ENCODE measurements at regions not wholly inside any gene's neighbourhood (a gene's known extent, or its start where the extent isn't known, plus 50 kb on each side); places are given as distances from the start of the nearest gene placed in this dataset.

DNA sequence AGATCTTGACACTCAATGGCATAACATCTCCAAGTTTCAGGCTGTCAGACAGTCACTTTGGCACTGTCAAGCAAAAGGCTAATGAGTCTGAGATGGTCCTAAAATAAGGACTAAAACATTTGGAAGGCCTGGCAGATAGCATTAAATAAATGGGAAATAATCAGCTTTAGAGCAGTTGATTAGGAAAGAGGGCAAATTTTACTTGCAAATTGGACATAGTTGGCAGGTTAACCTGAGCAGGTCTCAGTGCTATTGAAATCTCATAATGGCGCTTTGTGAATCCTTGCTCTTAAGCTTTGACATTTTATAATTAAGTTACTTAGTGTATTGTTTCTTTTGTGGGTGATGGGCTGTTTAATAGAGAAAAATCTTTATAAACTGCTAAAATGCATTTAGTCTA is 1003.1 kb upstream of the GBE1 start:
- DNase-seq (ENCODE audit: low read depth, low spot score) = no peak

DNA sequence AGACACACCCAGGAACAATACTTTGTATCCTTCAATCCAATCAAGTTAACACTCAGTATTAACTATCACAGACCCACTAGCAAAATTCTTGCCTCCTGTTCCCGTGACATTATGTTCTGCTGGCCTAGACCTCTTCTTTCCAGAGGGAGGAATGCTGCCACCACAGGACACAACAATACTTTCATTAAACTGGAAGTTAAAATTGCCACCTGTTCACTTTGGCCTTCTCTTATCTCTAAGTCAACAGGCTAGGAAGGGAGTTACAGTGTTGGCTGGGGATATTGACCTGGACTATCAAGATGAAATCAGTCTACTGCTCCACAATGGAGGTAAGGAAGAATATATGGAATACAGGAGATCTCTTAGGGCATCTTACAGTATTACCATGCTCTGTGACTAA is 1000.4 kb upstream of the GBE1 start:
- no peak for DNase-seq (ENCODE audit: low read depth, low spot score)

DNA sequence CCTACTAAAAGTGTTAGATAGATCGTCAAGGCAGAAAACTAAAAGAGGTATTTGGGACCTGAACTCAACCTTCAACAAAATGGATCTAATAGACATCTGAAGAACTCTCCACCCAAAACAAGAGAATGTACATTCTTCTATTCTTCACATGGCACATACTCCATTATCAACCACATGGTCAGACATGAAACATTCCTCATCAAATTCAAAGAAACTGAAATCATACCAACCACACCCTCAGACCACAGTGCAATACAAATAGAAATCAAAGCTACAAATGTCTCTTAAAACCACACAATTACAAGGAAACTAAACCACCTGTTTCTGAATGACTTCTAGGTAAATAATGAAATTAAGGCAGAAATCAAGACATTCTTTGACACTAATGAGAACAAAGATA is 984.1 kb upstream of the GBE1 start:
- DNase-seq (ENCODE audit: low read depth, low spot score) = no peak

DNA sequence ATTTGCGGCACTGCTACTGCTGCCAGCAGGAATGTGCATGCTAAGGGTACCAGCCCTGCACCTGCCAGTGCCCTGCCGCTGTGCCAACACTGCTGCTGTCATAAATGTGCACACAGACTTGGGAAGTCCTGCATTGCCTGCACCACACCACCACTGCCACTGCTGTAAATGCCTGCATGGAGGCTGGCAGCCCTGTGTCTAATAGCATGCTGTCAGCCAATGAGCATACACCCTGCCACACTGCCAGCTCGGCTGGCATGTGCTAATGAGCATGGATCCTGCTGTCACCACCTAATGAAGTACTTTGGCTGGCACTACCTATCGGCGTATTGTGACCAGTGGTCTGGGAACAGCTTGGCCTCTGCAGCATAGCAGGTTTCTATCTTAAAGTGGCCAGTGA is 981.8 kb upstream of the GBE1 start:
- DNase-seq (ENCODE audit: low read depth, low spot score) = no peak

DNA sequence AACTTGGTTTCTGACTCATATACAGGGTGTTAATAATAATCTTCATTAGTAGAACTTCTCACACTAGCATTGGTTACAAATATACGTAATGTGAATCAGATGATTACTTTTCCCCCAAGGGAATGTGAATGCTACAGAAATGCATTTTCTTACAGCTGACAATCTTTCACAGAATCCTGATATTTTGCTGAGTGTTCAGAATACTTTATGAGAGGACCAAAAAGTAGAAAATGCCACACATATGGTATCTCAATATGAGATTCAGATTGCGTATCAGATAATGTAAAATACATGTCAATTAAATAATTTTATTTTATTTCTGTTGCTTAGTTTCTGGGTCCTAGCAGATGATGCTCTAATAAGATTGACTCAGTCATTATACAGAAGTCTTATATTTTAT is 979.9 kb upstream of the GBE1 start:
- no peak for DNase-seq (ENCODE audit: low read depth, low spot score)

DNA sequence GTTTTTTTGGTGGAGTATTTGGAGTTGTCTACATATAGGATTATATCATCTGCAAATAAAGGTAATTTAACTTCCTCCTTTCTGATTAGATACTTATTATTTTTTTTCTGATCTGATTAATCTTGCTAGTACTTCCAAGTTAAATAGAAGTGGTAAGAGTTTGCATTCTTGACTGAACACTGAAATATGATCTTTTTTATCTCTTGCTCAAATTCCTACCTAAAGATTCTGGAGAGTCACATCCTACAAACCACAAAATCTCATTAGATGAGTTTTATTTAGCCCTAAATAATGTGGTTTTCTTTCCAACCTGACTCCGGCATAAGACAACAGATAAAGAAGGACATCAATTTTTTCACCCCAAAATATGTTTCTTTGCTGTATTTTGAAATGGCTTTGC is 977.9 kb upstream of the GBE1 start:
- no peak for DNase-seq (ENCODE audit: low read depth, low spot score)

DNA sequence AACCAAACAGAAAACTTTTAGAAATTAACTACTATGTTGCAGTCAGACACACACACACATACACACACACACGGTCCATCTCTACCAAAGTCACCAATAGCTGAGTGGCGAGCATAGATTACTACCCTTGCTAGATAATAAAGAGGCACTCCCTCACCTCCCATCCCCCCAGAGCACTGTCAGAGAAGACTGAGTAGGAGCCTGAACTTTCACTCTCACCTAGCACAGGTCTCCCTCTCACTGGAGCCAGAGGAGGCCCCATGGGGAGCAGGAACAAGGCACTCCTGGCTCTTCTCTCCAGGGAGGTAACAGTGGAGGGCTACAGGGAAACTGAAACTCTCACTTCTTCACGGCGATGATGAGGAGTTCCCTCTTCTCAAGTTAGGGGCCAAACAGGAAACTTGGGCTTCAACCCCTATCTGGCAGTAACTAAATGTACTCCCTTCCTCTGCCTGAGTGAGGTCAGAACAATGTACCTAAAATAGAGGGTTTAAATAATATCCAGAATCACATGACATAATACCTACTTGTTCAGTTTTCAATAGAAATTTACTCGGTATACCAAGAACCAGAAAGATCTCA is 975.3 kb upstream of the GBE1 start:
- DNase-seq (ENCODE audit: low read depth, low spot score) = no peak

DNA sequence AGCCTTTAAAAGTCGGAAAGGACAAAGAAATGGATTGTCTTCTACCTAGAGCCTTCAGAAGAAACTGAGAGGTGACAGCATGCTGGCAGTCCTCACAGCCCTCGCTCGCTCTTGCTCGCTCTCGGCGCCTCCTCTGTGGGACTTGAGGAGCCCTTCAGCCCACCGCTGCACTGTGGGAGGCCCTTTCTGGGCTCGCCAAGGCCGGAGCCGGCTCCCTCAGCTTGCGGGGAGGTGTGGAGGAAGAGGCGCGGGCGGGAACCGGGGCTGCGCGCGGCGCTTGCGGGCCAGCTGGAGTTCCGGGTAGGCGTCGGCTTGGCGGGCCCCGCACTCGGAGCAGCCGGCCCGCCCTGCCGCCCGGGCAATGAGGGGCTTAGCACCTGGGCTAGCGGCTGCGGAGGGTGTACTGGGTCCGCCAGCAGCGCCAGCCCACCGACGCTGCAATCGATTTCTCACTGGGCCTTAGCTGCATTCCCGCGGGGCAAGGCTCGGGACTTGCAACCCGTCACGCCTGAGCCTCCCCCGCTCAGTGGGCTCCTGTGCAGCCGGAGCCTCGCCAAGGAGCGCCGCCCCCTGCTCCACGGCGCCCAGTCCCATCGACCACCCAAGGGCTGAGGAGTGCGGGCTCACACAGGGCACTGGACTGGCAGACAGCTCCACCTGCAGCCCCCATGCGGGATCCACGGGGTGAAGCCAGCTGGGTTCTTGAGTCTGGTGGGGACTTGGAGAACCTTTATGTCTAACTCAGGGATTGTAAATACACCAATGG is 953.8 kb upstream of the GBE1 start:
- DNase-seq (ENCODE audit: low read depth, low spot score) = no peak

DNA sequence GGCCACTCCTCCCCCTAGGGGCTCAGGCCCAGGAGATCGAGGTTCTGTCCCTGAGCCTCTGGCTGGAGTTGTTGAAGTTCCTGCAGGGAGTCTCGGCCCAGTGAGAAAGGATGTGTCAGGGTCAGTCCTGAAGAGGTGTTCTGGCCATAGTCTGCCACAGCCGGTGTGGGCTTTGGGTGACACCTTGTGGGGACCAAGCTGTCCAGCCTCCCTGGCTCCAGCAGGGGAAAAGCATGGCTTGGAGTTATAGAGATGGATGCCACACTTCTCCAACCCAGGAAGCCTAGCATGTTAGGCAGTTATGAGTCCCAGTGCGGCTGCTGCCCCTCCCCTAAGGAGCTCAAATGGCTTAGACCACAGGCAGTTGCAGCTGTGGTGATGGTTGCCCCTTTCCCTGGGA is 945.6 kb upstream of the GBE1 start:
- no peak for DNase-seq (ENCODE audit: low read depth, low spot score)

DNA sequence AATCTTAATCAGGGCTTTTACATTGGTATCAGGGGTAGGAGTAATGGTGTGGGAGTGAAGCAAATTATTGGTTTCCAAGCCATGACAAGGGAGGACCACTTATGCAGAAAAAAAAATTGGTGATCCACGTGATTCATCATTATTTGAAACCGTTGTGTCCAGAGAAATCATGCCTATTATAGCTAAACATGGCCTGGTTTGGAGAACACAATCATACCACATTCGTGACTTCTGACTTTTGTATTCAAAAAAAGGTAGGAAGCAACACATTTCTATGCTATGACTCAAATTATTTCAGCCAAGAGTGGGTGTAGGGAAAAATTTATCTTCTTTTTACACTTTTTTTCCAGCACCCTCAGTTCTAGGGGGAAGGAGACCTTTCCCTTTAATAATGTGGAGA is 924.3 kb upstream of the GBE1 start:
- DNase-seq (ENCODE audit: low read depth, low spot score) = no peak

DNA sequence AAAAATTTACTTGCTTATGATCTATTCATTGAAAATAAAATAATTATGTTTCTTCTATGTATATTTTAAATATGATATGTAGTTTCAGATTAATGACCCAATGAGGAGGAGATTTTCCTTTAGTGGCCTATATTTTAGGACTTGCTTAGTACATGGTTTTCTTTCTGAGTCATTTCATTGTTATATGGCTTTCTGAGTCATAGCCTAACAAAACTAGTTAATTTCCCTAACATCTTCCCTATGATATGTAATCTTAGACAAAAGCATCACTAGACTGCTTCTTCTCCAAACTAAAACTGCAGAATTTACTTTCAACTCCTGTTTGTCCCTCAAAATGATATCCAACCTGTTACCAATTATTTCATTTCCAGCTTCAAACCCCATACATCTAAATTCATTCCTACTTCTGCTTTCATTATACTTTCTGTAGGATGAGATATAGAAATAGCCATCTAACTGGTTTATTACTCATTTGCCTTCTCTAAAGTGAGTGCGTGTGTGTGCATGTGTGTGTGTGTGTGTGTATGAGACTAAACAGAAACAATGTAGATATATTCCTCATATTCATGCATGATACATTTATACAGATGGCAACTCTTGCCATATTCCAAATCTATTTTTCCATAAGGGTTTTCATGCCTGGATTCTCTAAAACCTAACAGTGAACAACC is 915.0 kb upstream of the GBE1 start:
- no peak for DNase-seq (ENCODE audit: low read depth, low spot score)

DNA sequence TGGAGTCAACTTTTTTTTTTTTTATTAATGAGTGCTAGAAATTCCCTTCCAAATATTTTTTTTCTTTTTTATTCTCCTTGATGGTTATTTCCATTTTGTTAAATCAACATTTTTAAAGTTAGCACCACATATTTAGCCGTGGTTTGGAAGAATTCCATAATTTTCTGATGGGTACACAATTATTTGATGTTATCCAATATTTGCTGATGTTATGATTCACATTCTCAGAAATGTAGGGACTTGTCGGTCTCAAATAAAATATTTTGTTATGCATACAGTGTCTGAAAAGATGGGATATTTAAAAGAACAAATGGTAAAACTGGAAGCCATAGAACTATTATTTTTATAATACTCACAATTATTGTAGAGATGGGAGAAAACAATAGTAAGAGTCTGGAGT is 911.5 kb upstream of the GBE1 start:
- no peak for DNase-seq (ENCODE audit: low read depth, low spot score)

DNA sequence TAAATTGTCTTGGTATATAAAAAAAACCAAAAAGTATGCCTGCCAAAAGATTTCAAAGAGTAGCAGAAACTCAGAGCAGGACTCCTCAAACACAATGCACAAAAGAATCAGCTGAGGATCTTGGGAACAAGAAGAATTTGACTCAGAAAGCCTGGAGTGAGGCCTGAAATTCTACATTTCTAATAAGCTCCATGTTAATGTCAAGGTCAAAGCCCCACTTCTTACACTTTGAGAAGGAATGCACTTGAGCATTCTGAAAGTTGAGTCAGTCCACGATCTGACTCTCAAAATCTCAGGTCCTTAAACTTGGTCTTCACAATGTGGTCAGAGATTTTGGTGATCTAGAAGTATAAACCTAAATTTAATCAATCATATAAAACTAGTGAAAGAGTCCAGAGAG is 910.0 kb upstream of the GBE1 start:
- DNase-seq (ENCODE audit: low read depth, low spot score) = no peak

DNA sequence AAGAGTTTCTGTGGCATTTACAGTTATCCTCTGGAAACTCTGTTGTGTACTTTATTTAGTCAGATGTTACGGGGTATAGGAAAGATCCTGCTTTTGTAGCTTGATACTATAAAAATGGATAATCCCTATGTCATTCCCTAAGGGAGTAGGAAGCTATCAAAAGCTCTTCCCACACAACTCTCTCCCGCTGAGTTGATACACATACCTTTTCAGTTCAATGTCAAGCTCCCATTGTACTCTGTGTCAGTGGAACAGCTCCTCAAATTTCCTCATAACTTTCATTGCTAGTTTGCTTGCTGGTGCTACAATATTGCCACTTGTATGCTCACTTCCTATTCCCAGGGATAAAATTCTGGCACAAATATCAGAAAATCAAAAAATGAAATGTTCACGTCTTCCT is 893.3 kb upstream of the GBE1 start:
- DNase-seq (ENCODE audit: low read depth, low spot score) = no peak

DNA sequence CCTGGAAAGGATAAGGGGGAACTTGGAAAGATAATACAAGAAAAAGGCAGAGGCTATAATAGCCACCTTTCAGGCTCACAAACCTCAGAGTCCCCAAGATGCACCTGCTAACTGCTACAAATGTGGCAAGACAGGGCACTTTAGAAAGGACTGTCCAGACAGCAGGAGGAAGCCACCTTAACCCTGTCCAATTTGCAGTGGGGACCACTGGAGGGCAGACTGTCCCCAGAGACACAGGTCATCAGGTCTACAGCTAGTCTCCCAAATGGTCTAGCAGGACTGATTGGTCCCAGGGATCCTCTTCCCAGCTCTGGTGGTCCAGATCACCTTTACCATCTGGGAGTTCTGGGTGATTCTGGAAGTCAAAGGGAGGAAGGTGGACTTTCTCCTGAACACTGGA is 882.5 kb upstream of the GBE1 start:
- DNase-seq (ENCODE audit: low read depth, low spot score) = no peak

DNA sequence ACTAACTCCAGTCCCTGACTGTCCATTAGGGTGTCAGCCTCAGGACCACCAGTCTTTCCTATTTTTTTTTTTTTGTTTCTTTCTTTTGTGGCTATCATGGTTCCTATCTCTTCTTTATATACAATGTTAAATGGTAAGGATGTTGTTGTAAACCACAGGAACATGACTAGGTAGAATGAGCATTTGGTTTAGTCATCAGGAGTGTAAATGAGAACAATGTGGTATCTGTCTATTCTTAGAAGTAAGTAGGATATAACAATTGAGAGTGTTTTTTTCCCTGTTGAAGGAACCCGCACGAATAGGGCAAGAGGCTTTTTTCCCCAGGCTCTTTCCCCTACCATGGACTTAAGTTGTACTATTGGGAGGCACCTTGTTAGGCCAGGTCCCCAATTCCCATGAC is 880.3 kb upstream of the GBE1 start:
- DNase-seq (ENCODE audit: low read depth, low spot score) = no peak

DNA sequence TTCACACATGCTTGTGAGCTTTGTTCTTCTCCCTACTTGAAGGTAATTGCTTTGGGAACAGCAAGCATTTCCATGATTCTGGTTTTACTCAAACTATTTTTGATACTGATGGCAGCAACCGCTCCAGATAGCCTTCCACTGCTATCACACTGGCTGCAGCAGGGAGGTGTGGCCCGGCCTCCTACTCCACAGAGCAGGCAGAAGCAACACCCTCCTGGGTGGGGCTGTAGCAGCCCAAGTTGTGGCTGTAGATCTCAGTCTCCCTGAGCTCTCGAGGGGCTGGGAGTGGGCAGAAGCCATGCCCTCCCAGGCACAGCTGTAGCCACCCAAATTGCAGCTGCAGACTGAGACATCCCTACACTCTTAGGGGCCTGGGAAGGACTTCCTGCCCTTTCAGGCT is 878.8 kb upstream of the GBE1 start:
- no peak for DNase-seq (ENCODE audit: low read depth, low spot score)

DNA sequence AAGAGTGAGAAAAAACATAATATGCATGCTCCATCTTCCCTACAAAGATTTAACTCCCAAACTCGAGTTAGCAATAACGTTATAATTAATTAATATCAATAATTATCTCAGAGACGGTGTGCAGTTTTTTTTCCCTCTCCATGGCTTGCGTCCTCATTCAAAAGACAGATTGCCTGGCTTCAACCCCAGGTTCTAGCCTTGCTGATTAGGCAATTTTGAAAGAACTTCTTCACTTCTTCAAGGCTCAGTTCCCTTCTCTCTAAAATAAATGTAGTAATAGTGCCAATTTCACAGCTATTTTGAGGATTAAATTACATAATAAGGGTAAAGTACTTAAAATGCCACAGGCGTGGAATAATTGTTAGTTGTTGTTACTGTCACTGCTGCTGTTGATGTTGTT is 876.1 kb upstream of the GBE1 start:
- DNase-seq (ENCODE audit: low read depth, low spot score) = no peak

DNA sequence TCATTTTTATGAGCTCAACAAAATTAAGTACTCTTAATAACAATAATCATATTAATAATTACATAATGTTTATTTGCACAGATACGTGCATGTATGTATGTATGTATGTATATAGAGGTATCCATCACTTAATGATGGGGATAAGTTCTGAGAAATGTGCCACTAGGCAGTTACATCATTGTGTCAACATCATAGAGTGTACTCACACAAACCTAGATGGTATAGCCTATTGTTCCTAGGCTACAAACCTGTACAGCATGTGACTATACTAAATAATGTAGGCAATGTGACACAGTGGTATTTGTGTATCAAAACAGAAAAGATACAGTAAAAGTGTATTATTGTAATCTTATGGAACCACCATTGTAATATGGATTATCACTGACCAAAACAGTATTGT is 874.7 kb upstream of the GBE1 start:
- no peak for DNase-seq (ENCODE audit: low read depth, low spot score)

DNA sequence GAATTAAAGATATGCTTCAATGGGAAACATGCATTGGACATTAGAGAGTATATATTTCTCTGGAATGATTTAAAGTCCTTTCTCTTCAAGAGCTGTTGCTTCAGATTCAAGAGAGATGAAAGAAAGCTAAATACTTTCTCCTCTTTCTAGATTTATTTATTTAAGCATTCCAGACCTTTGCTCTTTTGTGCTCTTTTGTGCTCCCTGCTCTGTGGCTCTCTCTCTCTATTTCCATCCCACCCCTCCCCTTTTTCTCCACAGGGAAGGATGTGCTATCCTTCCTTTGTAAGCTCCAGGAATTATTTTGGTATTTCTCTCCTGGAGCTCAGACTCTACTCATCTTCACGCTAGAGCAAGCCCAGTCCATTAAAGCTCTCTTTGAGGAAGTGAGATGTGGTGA is 871.9 kb upstream of the GBE1 start:
- DNase-seq (ENCODE audit: low read depth, low spot score) = peak; percentile 3

DNA sequence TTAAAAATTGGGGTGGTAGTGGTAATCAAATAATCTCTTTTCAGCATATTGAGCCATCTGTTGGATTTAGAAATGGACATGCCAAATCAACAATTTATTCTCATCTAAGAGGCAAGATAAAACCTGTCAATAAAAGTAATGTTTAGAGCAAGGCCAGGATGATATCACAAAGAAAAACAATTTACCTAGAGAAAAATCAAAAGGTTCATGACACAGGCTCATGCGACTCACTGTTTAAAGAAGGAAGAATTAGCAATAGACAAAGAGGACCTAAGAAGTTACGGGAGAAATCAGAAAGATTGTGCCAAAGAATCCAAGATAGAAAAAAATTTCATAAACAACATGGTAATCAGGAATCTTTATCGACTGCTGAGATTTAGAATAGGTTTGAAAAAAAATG is 868.5 kb upstream of the GBE1 start:
- DNase-seq (ENCODE audit: low read depth, low spot score) = no peak

DNA sequence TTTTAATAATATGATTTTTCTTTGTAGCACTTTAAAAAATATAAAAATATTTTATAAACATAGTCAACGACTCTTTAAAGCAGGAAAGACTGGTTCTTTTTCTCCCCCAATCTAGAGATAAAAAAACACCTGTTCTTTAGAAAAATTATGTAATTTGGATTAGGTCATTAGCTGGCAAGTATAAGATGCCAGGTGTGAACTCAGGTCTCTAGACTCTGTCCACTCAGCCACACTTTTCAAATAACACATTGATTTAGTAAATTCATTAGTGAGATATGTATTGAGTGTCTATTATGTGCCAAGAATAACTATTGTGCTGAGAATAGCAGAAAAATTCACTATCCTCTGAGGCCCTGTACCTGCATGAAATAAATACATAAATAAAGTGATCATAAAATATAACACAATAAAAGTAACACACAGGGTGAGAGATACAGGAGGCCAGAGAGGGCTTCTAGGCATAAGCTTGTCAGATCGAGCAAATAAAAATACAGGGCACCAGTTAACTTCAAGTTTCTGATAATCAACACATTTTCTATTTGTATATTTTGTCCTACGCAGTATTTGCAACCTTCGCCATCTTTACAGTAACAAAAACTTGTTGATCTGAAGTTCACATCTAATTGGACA is 867.1 kb upstream of the GBE1 start:
- no peak for DNase-seq (ENCODE audit: low read depth, low spot score)

DNA sequence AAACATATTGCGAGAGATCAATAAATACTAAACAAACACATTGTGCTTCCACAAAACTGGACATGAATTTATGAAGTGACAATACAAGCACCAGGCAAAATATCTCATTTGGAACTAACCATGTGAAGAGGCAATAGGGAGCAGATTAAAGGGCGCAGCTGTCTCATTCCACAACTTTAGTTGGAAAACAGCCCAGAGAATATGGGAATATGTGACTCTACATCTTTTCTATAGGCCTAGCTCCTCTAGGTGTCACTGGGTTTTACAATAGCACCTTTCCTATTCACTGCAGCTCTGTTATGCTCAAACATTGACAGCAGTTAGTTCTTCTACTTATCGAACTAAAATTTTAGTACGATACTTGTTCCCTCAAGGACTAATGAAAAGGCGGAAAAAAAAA is 866.3 kb upstream of the GBE1 start:
- no peak for DNase-seq (ENCODE audit: low read depth, low spot score)

All from smooth muscle cell of the brain vasculature (primary cell).